NCI-H2171 (cell line): ENCODE measurements at regions not wholly inside any gene's neighbourhood (a gene's known extent, or its start where the extent isn't known, plus 50 kb on each side); places are given as distances from the start of the nearest gene placed in this dataset.
"Not testable (repeated sequence)": the region's sequence is repeated elsewhere in the genome, so short reads cannot be mapped to it uniquely, and the experiment has no call there.

Experiments used
- DNase-seq: peaks from one replicate; lab custom pipeline; 2025; lab: John Stamatoyannopoulos, UW

DNA sequence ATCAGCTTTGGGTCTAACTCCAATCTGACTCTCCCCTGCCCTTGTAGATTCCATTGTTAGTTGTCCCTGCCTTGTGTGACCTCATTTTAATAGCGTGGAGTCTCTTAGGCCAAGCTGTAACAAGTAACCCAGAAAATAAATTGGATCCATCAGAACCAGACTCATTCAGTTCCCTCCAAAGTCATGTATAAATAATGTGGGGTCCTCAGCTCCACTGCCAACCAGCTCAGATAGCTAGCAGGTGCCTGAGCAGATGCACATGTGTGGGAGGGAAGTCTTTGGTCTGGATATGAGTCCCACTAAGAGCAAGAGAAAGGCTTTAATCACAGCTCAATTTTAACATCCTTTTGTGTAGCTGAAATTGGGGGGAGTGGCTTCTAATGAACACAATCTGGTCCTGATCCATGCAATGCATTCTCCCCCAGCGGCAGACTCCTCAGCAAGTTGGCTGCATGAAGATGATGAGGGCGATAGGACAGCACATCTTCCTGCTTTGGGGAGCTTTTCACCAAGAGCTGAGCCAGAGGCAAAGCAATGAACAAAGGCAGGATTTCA, 151.6 kb downstream of the ABCC12 start:
- DNase-seq = no peak

GRCh38 chr16:48003206-48003907, 152.4 kb downstream of the ABCC12 start:
- no peak for DNase-seq

GRCh38 chr16:48001324-48001895, 154.4 kb downstream of the ABCC12 start:
- no peak for DNase-seq

DNA sequence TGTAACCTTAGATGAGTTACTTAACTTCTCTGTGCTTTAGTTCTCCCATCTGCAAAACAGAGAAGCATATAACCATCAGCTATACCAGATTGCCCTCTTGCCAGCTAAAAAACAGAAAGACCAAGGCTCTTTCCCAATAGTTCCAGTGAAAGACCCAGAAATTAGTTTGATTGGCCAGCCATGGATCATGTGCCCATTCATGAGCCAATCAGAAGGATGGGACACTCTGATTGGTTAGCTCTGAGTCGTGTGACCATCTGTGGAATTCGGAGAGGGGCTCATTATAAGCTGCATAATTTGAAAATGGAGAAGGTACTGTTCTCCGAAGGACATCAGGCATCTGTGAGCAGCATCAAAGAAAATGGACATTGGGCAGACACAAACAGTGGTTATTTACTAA, 155.2 kb downstream of the ABCC12 start:
- no peak for DNase-seq

DNA sequence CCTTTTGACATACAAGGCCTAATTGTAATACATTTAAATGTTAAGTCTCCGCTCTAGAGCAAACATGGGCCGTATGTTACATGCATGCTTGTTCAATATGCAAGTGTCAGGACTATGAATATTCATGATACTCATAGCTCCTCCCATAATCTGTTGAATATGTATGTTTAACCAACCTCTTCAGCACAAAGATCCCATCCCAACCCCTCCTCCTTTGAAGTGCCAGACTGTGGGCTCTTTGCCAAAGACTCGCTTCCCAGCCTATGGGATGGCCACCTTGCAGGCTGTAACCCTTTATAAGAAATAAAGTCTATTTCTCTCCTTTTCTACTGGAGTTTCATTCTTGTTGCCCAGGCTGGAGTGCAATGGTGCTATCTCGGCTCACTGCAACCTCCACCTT, 156.2 kb downstream of the ABCC12 start:
- DNase-seq = no peak

DNA sequence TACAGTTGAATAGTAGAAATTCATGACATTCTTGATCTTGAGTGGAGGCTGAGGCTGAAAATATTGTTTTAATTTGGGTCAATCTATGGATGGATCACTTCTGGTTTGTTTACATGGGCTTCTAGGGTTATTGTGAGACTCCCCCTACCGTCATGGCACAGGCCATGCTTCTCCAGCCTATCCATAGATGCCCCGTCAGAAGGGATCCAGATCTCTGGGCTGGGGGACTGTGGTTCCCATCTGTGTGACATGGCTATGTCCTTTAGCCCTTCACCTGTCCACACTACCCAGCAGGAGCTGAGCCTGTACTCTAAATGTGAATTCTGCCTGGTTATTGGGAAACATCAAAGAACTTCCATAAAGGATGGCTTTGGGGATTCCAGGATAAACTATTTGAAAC, 160.4 kb downstream of the ABCC12 start:
- DNase-seq = no peak

GRCh38 chr16:47991491-47991890, 164.3 kb downstream of the ABCC12 start:
- no peak for DNase-seq

GRCh38 chr16:47990676-47991075, 165.1 kb downstream of the ABCC12 start:
- DNase-seq = no peak

- DNase-seq = no peak
Measured at GRCh38 chr16:47987136-47987535, 168.7 kb downstream of the ABCC12 start.

DNA sequence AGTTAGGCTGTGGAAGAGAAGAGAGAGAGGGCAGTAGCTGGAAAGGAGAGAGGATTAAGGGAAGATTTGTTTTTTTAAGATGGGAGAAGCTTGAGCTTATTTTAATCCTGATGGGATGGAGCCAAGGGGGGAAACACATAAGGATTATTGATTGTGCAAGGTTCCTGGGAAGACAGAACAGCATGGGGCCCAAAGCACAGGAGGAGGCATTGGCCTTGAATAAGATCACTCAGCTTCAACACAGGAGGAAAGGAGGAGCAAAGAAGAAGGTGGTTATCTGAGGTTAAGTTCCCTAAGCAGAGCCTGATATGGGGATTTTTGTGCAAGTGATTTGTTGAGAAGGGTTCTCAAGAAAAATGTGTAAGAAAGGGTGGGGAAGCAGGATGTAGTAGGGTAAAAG, 169.8 kb downstream of the ABCC12 start:
- no peak for DNase-seq

- no peak for DNase-seq
Measured at GRCh38 chr16:47984669-47985068, 171.1 kb downstream of the ABCC12 start.

DNA sequence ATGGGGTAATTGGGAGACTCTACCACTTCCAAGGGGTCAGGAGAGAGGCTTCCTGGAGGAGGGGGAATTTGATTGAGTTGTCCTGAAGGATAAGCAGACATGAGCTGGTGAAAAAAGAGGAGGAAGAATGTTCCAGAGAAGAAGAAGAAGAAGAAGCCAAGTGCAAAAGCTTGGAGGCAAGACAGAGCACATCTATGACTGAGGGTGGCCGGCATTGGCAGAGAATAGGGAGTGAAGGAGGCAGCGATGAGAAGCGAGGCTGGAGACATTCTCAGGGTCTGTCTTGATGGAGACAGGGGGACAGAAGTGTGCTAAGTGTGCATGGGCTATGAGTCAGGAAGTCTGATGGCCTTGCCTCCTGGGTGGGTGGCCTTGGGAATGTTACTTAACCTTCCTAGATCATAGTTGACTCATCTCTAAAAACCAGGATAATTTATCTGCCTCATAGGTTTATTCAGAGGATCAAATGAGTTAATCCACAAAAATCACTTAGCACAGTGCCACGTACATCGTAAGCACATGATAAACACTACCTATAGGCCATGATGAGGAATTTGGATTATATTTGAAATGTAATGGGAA, 171.7 kb downstream of the ABCC12 start:
- no peak for DNase-seq

DNA sequence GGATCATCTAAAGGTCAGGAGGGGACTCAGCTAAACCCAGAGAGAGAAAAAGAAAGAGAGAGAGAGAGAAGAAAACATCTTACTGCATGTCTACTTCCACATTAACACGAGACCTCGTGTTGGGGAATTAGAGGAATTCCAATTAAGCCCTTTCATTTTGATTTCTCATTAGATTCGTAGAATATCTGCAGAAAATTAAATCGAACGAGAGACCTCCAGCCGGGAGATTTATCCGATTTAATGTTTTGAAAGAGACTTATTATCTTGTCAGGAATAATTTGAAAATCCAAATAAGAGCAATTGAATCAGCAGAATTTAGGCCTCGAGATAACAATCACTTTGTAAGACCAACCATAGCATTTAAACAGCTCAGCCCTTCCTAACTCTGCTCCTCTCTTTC, 175.6 kb downstream of the ABCC12 start:
- no peak for DNase-seq

- no peak for DNase-seq
Measured at GRCh38 chr16:47979616-47980182, 176.1 kb downstream of the ABCC12 start.

DNA sequence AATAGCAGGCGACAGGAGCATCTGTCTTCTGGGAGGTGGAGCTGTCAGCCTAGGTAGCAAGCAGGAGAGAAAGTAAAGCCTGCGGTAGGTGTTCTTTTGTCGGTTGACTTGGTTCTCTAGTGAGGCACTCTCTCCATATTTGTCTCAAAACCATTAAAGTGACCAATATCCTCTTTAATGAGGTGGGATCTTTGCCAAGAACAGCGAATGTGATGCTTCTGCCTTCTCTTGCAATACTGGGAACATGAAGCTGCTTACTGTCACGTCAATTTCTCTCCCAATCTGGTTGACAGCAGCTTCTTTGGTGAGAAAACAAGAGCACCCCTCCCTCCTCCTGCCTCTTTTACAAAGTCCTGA, 176.7 kb downstream of the ABCC12 start:
- no peak for DNase-seq

- DNase-seq = no peak
Measured at GRCh38 chr16:47978491-47979163, 177.2 kb downstream of the ABCC12 start.

GRCh38 chr16:47977802-47978201, 178.0 kb downstream of the ABCC12 start:
- DNase-seq = no peak

GRCh38 chr16:47976636-47977210, 179.1 kb downstream of the ABCC12 start:
- DNase-seq = no peak

DNA sequence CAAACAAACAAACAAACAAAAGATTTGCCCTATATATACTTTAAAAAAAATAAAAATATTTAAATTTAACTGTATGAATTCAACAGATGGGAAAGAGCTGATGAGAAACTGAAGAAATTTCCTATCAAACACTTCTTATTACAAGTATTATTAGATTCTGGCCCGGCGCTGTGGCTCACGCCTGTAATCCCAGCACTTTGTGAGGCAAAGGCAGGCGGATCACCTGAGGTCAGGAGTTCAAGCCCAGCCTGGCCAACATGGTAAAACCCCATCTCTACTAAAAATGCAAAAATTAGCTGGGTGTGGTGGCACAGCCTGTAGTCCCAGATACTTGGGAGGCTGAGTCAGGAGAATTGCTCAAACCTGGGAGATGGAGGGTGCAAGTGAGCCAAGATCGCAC, 180.8 kb downstream of the ABCC12 start:
- DNase-seq = not testable (repeated sequence)

DNA sequence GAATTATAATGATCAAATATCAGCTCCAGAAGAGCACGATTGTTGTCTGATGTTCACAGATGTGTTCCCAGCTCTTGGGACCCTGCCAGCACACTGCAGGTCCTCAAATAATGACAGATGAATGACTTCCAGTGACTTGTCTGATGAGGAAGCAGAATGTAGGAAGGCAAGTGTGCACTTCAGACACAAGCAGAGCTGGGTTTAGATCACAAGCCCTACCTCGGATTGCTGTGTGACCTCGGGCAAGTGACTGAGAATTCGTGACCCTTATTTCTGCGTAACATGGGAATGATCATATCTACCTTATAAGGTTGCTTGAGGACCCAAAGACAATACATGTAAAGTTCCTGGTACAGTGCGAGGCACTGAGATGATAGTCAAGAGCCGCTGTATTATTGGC, 182.2 kb downstream of the ABCC12 start:
- no peak for DNase-seq

DNA sequence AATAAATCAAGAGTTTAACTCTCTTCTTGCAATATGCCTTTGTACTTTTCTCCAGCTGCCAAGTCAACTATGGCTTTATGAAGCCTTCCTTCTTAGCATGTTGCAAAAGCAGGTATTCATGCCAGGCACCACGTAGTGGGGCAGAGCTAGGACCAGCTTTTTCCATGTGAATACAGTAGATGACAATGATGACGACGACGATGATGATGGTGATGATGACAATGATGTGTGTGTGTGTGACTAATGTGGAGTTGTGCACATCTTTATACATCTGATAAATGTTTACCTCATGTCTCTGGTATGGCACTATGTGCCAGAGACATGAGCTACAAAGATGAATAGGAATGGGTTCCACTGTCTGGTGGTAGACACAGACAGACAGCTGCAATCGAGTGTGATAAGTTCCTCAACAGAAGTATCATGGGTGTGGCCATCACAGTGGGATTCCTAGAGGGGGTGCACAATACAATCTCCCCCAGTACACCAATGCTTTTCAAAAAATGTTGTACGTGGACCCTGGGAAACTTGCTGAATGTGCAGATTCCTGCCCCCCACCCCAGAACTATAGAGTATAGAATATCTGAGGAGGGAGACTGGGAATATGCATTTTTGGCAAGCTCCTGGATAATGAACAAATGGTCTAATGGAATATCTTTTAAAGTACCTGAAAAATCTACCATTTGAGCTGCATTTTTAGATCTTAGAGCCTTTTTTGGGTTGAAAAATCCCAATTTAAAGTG, 183.4 kb downstream of the ABCC12 start:
- no peak for DNase-seq

- DNase-seq = no peak
Measured at GRCh38 chr16:47971225-47971624, 184.6 kb downstream of the ABCC12 start.
